DOHH2 (cell line): ENCODE measurements at regions not wholly inside any gene's neighbourhood (a gene's known extent, or its start where the extent isn't known, plus 50 kb on each side); places are given as distances from the start of the nearest gene placed in this dataset.

Source experiments
- H3F3A ChIP-seq: fragments of 200-600 bp; sonication (generic), shearing (Covaris generic); 2 replicates; pipeline ENCODE4 v1.6.0; 2016; ENCODE audit warnings: antibody characterized with exemption, mild to moderate bottlenecking; ENCODE audit not compliant: control insufficient read depth, insufficient read depth
- H3K27ac ChIP-seq: fragments of 200-600 bp; sonication (generic); 2 replicates; pipeline ENCODE4 v1.5.1; 2014; ENCODE audit warnings: low read depth, mild to moderate bottlenecking, low read length, moderate library complexity
- H3K27me3 ChIP-seq: fragments of 200-600 bp; sonication (generic); 2 replicates; pipeline ENCODE4 v1.6.1; 2014; ENCODE audit warnings: mild to moderate bottlenecking, low read length, mixed read lengths; ENCODE audit not compliant: control insufficient read depth
- H3K36me3 ChIP-seq: fragments of 200-600 bp; sonication (generic); 2 replicates; pipeline ENCODE4 v1.6.1; 2014; ENCODE audit warnings: mild to moderate bottlenecking, low read length, moderate library complexity, mixed read lengths; ENCODE audit not compliant: control insufficient read depth
- H3K4me1 ChIP-seq: fragments of 200-600 bp; sonication (generic); 2 replicates; pipeline ENCODE4 v1.6.1; 2014; ENCODE audit warnings: mild to moderate bottlenecking, low read length, mixed read lengths; ENCODE audit not compliant: control insufficient read depth
- H3K4me2 ChIP-seq: fragments of 200-600 bp; sonication (generic); 2 replicates; pipeline ENCODE4 v1.6.0; 2014; ENCODE audit warnings: mild to moderate bottlenecking, low read length, moderate library complexity
- H3K4me3 ChIP-seq: fragments of 200-600 bp; sonication (generic); 2 replicates; pipeline ENCODE4 v1.5.1; 2014; ENCODE audit warnings: mild to moderate bottlenecking, low read length, mixed read lengths
- H3K79me2 ChIP-seq: fragments of 200-600 bp; sonication (generic); 2 replicates; pipeline ENCODE4 v1.6.1; 2014; ENCODE audit warnings: mild to moderate bottlenecking, low read length, mixed read lengths; ENCODE audit not compliant: control insufficient read depth
- H3K9me2 ChIP-seq: fragments of 200-600 bp; sonication (generic); replicated peaks from 2 replicates; pipeline ENCODE4 v1.6.1; 2014; ENCODE audit warnings: mild to moderate bottlenecking, low read length, mixed read lengths; ENCODE audit not compliant: control insufficient read depth
- H3K9me3 ChIP-seq: fragments of 200-600 bp; sonication (generic); 2 replicates; pipeline ENCODE4 v1.6.1; 2014; ENCODE audit warnings: antibody characterized with exemption, low read length, mixed read lengths; ENCODE audit not compliant: control insufficient read depth, insufficient read depth
- H4K20me1 ChIP-seq: fragments of 200-600 bp; sonication (generic); 2 replicates; pipeline ENCODE4 v1.6.0; 2014; ENCODE audit warnings: low read depth, mild to moderate bottlenecking, antibody characterized with exemption, low read length, moderate library complexity; ENCODE audit not compliant: control insufficient read depth, insufficient read depth
- CTCF ChIP-seq: fragments of 200-600 bp; sonication (generic); IDR thresholded peaks from one replicate; pipeline ENCODE4 v1.5.1; 2014; ENCODE audit warnings: antibody characterized with exemption, mild to moderate bottlenecking, low read depth, low read length; ENCODE audit not compliant: poor library complexity, severe bottlenecking
- EZH2phosphoT487 ChIP-seq: fragments of 200-600 bp; sonication (generic); IDR thresholded peaks from 2 replicates; pipeline ENCODE4 v1.6.1; 2017; ENCODE audit warnings: borderline replicate concordance, mild to moderate bottlenecking, antibody characterized with exemption, low read length, moderate library complexity, mixed read lengths

GRCh38 chr22:33213383-33214075 lies 155.3 kb upstream of the SYN3 start:
- Histone ChIP-seq H3K4me1 (peaks cover 28% of the 10 kb centered on the region), H3F3A (0 out of 2 replicates have a peak, but pooled peaks cover 2% of the 10 kb centered on the region), H3K79me2 (no peaks in the 10 kb centered on the region), H3K9me2 (no peaks in the 10 kb centered on the region), H3K4me2 (no peak overlapping the region), H3K27ac (no peak overlapping the region), H3K4me3 (no peak overlapping the region), H4K20me1 (no peaks in the 10 kb centered on the region), H3K36me3 (no peaks in the 10 kb centered on the region), H3K27me3 (no peaks in the 10 kb centered on the region), H3K9me3 (no peaks in the 10 kb centered on the region)
- TF ChIP-seq CTCF (no peak), EZH2phosphoT487 (no peak)

DNA sequence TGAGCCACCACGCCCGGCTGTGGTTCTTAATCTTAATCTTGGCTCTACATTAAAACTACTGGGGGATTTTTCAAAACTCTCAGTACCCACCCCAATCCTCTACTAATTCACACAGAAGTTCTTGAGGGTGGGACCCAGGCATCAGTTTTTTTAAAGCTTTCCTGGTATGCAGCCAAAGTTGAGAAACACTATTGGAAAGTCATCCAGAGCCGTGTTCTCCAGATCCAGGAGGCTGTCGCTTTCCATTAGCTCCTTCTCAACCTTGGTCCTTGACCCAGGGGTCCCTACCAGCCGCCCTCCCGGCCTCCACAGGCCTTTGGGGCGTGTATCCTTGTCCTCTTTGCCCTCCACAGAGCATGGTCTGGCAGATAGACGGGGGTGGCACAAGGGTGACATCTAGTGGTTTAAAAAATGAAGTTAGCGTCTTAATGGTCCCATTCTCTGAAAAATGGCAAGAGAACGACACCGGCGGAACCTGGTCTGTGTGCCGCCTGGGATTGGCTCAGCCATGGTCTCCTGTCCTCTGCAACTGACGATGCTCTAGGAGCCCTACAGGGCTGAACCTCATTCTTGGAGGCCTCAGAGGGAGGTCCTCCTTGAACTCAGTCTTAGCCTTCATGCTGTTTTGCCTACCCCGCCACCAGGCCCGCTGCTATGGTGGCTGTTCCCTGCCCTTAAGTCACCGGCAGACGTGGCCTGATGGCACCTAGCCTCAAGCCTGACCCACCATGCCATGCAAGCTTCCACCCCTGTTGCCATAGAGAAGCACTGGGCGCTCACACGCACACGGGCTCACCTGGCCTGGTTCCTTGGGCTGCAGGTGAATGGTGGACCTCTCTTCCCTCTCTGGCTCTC lies 152.0 kb upstream of the SYN3 start:
- no peaks in the 10 kb centered on the region for H3K79me2 ChIP-seq
- H3K4me2 ChIP-seq: peak overlapping the region; percentile 37; the same call in 1 of the 2 replicates
- peaks cover 33% of the 10 kb centered on the region for H3K4me1 ChIP-seq
- H3K36me3 ChIP-seq: no peaks in the 10 kb centered on the region
- no peaks in the 10 kb centered on the region for H3K9me2 ChIP-seq
- no peak overlapping the region for H3K27ac ChIP-seq
- 0 out of 2 replicates have a peak, but pooled peaks cover 2% of the 10 kb centered on the region for H3F3A ChIP-seq
- H4K20me1 ChIP-seq: no peaks in the 10 kb centered on the region
- TF ChIP-seq CTCF (peak; percentile 75), EZH2phosphoT487 (no peak)
- H3K9me3 ChIP-seq: no peaks in the 10 kb centered on the region
- no peak overlapping the region for H3K4me3 ChIP-seq
- H3K27me3 ChIP-seq: no peaks in the 10 kb centered on the region

- peaks cover 3% of the 10 kb centered on the region; the same call in 1 of the 2 replicates for H3F3A ChIP-seq
- peaks cover 57% of the 10 kb centered on the region for H3K4me1 ChIP-seq
- peak overlapping the region; percentile 53 for H3K4me3 ChIP-seq
- H3K27me3 ChIP-seq: no peaks in the 10 kb centered on the region
- H3K9me3 ChIP-seq: peaks cover 2% of the 10 kb centered on the region; the same call in 1 of the 2 replicates
- peak overlapping the region; percentile 67 for H3K27ac ChIP-seq
- no peaks in the 10 kb centered on the region for H3K79me2 ChIP-seq
- no peak for TF ChIP-seq CTCF
- no peak for TF ChIP-seq EZH2phosphoT487
- H4K20me1 ChIP-seq: no peaks in the 10 kb centered on the region
- H3K4me2 ChIP-seq: peak overlapping the region; percentile 66
- H3K9me2 ChIP-seq: no peaks in the 10 kb centered on the region
- H3K36me3 ChIP-seq: no peaks in the 10 kb centered on the region
Measured at GRCh38 chr22:33204408-33204807, 146.2 kb upstream of the SYN3 start.
